GM12878 (cell line): ENCODE measurements at regions not wholly inside any gene's neighbourhood (a gene's known extent, or its start where the extent isn't known, plus 50 kb on each side); places are given as distances from the start of the nearest gene placed in this dataset.

Source experiments
- BRCA1 ChIP-seq: IDR thresholded peaks from 2 replicates; pipeline ENCODE4 v1.6.1; 2011; ENCODE audit warnings: low read depth, low read length, improper control_type of control experiment
- JUNB ChIP-seq: IDR thresholded peaks from 2 replicates; pipeline ENCODE4 v1.6.1; 2016; ENCODE audit warnings: antibody characterized with exemption, mild to moderate bottlenecking
- MYC ChIP-seq: IDR thresholded peaks from 2 replicates; pipeline ENCODE4 v1.6.1; 2011; ENCODE audit warnings: mild to moderate bottlenecking, low read length, moderate library complexity, inconsistent platforms; ENCODE audit not compliant: insufficient read depth, insufficient replicate concordance, insufficient read length, severe bottlenecking
- POLR2AphosphoS5 ChIP-seq: IDR thresholded peaks from 2 replicates; pipeline ENCODE4 v1.6.1; 2011; ENCODE audit warnings: mild to moderate bottlenecking, low read length, inconsistent platforms
- SREBF2 ChIP-seq: IDR thresholded peaks from 2 replicates; pipeline ENCODE4 v1.6.1; 2012; ENCODE audit warnings: mild to moderate bottlenecking, low read length
- ZSCAN29 ChIP-seq: fragments of 450-650 bp; IDR thresholded peaks from 2 replicates; pipeline ENCODE4 v1.6.1; 2017; ENCODE audit warnings: mild to moderate bottlenecking, moderate library complexity
- TF ChIP-seq, protein P1 (sequence below), 3 experiments: IDR thresholded peaks in 2 of 3; conservative IDR thresholded peaks in 1 of 3; 2 replicates each; pipeline ENCODE4 v1.5.1; 2011; ENCODE audit warnings: low read depth in 3 of 3, low read length in 3 of 3, mild to moderate bottlenecking in 3 of 3, control low read depth in 2 of 3, moderate library complexity in 2 of 3, inconsistent platforms in 1 of 3, mixed read lengths in 1 of 3; ENCODE audit not compliant: control insufficient read depth in 2 of 3, insufficient read depth in 1 of 3; ENCODE audit errors: extremely low read depth in 1 of 3

GRCh38 chr9:3028535-3028934, 184.6 kb upstream of the PUM3 start:
- TF ChIP-seq BRCA1 (no peak), POLR2AphosphoS5 (no peak), MYC (no peak), SREBF2 (no peak), ZSCAN29 (no peak), JUNB (no peak)
- TF ChIP-seq, protein P1, sequence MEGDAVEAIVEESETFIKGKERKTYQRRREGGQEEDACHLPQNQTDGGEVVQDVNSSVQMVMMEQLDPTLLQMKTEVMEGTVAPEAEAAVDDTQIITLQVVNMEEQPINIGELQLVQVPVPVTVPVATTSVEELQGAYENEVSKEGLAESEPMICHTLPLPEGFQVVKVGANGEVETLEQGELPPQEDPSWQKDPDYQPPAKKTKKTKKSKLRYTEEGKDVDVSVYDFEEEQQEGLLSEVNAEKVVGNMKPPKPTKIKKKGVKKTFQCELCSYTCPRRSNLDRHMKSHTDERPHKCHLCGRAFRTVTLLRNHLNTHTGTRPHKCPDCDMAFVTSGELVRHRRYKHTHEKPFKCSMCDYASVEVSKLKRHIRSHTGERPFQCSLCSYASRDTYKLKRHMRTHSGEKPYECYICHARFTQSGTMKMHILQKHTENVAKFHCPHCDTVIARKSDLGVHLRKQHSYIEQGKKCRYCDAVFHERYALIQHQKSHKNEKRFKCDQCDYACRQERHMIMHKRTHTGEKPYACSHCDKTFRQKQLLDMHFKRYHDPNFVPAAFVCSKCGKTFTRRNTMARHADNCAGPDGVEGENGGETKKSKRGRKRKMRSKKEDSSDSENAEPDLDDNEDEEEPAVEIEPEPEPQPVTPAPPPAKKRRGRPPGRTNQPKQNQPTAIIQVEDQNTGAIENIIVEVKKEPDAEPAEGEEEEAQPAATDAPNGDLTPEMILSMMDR (IDR thresholded peaks at IDR 0.05 in 2 of 3, conservative IDR thresholded peaks at IDR 0.05 in 1 of 3; ENCODE audit: control insufficient read depth in 2 of 3, extremely low read depth in 1 of 3, insufficient read depth in 1 of 3, low read depth in 3 of 3, low read length in 3 of 3) = no peak
